ENCODE measurements at regions not wholly inside any gene's neighbourhood (a gene's known extent, or its start where the extent isn't known, plus 50 kb on each side); places are given as distances from the start of the nearest gene placed in this dataset.

DNA sequence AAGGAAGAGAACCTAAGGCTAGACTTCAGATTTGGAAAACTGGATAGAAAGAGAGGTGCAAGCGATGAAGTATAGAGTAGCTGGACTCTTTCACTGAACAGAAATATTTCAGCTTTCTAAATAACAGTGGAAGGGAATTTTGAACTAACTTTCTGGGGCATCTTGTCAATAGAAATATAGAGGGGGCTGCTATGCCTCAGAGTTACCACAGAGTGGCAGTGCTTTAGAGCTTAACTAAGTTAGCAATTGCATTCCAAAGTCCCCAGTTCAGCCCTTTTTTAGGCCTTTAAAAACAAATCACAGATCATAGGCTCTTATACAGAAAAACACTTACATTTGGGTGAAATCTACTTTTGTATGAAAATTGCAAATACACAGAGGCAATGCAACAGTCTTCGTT, 154.2 kb upstream of the CDH8 start:
- DNase-seq (ENCODE audit: extremely low read depth in 1 of 11, low read depth in 9 of 11, low spot score in 4 of 11), result peak in 6 of 11 donors; percentile 1 to 17 (median 4)

GRCh38 chr16:62177351-62178203, 141.3 kb upstream of the CDH8 start:
- DNase-seq (ENCODE audit: extremely low read depth in 1 of 11, low read depth in 9 of 11, low spot score in 4 of 11), result peak in 1 of 11 donors; percentile 2

DNA sequence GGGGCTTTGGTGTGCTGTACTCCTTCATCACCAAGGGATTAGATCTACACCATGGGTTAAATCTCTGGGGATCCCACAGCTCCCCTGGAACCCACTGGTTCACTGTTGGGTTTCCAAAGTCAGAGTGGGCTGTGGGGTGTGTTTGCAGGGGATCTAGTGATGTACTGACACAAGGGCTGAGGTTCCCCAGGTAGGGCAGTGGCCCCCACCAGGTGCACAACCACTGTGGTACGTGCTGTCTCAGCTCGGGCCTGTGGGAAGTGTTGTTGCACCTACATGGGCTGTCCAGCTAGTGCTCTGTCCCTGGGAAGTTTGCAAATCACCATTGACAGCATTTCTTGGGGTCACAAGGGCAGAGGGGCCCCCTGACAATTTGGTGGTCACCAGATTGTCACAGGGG, 134.4 kb upstream of the CDH8 start:
- DNase-seq (ENCODE audit: extremely low read depth in 1 of 11, low read depth in 9 of 11, low spot score in 4 of 11), result no peak

DNA sequence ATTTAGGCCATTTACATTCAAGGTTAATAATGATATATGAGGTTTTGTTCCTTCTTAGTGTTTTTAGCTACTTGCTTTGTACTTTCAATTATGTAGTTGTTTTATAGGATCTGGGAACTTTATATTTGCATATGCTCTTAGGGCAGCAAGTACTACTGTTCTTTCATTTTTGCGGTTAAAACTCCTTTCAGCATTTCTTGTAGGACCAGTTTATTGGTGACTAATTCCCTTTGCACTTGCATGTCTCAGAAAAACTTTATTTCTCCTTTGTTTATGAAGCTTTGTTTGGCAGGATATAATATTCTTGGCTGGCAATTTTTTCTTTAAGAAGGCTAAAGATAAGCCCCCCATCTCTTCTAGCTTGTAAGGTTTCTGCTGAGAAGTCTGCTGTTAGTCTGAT, 131.3 kb upstream of the CDH8 start:
- DNase-seq (ENCODE audit: extremely low read depth in 1 of 11, low read depth in 9 of 11, low spot score in 4 of 11), result no peak

GRCh38 chr16:62157544-62157943, 121.3 kb upstream of the CDH8 start:
- no peak for DNase-seq (ENCODE audit: extremely low read depth in 1 of 11, low read depth in 9 of 11, low spot score in 4 of 11)

GRCh38 chr16:62156971-62157370, 120.7 kb upstream of the CDH8 start:
- DNase-seq (ENCODE audit: extremely low read depth in 1 of 11, low read depth in 9 of 11, low spot score in 4 of 11), result no peak

GRCh38 chr16:62149631-62150030, 113.4 kb upstream of the CDH8 start:
- DNase-seq (ENCODE audit: extremely low read depth in 1 of 11, low read depth in 9 of 11, low spot score in 4 of 11), result no peak

DNA sequence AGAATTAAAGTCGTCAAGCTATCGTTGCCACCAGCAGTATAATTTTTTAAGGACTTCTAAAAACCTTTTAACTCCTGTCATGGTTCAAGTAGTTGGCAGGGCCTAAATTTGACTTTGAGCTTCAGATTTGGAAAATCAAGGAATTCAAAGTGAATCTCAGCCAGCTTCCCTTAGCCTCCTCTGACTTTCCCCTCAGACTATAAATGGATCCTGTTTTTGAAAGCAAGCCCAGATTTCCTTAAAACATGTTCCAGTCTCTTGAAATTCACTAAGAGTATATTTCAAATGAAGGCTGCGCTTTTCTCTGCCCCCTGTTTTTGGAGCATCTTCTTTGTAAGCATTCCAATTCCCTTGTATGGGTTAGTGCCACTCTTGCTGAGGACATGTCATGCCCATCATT, 101.8 kb upstream of the CDH8 start:
- no peak for DNase-seq (ENCODE audit: extremely low read depth in 1 of 11, low read depth in 9 of 11, low spot score in 4 of 11)

DNA sequence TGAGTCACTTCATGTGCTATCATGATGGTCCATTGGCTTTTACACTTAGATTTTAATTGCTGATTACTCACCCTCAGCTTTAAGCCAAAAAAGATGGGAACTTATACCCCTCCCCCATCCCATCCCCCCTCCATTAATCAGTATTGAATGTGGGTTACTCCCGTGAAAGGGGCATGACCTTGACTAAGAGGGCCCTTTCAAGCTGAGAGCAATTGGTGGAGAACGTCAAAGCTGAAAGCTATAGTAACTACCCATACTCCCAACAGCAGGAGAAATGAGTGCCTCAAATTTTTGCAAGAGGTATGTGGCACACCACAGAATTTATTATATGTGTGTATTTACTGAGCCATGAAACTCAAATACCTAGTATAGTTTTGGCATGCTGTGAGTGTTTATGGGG, 99.7 kb upstream of the CDH8 start:
- DNase-seq (ENCODE audit: extremely low read depth in 1 of 11, low read depth in 9 of 11, low spot score in 4 of 11), result peak in 1 of 11 donors; percentile 1

- no peak for DNase-seq (ENCODE audit: extremely low read depth in 1 of 11, low read depth in 9 of 11, low spot score in 4 of 11)
These were observed 99.2 kb upstream of the CDH8 start for GRCh38 chr16:62135446-62135845.

DNA sequence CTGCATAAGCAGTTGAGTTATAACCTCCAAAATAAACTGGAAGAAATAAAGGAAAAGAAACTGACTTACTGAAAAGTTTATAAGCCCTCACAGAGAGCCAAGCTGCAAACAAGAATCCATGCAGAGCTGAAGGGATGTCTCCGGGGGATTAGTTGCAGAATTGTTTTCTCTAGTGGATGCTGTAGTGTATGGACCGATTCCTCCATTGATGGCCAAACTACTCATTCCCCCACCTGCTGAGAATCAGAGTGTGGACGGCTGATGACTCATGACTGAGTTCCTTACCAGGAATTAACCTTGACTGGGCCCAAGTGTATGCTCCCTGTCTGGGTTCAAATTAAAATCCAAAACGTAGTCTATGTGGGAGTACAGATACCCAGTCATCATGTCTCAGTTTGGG, 93.9 kb upstream of the CDH8 start:
- no peak for DNase-seq (ENCODE audit: extremely low read depth in 1 of 11, low read depth in 9 of 11, low spot score in 4 of 11)

DNA sequence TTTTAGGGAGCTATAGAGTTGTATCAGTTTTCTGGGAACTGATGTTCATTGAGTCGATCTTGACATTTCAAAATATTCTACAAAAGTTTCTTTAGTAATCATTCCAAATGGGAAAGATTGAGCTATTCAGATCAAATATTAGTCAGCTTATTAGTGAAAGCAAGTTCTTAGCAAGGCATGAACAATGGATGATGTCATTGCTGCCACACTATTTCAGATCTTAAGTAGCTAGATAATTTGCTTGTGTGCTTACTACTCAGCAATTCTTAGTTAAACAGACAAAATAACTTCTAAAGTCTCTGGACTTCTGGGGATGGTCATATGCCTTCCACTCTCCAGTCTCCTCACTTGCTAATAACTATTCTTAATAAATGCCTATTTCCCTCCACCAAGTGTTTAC, 69.0 kb upstream of the CDH8 start:
- no peak for DNase-seq (ENCODE audit: extremely low read depth in 1 of 11, low read depth in 9 of 11, low spot score in 4 of 11)

- DNase-seq (ENCODE audit: extremely low read depth in 1 of 11, low read depth in 9 of 11, low spot score in 4 of 11), result no peak
These were observed 66.3 kb upstream of the CDH8 start for GRCh38 chr16:62102588-62102987.

- no peak for DNase-seq (ENCODE audit: extremely low read depth in 1 of 11, low read depth in 9 of 11, low spot score in 4 of 11)
These were observed 64.4 kb upstream of the CDH8 start for GRCh38 chr16:62100651-62101050.

DNA sequence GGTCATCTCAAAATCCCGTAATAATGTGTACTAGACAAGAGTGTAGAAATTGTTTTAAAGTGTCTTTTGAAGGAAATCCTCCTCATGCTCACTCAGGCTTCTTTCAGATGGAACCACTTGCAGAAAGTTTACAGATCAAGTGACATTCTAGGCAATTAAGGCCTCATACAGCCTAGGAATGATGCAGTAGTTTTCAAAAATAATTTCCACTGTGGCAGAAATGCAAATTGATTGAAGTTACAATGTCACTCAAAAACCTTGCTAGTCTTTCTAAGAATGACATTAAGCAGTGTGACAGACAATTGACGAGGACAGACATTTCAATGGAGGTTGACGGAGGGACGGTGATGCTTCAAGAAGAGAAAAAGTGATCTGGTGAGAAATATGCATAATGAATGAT, 53.5 kb upstream of the CDH8 start:
- DNase-seq (ENCODE audit: extremely low read depth in 1 of 11, low read depth in 9 of 11, low spot score in 4 of 11), result no peak

DNA sequence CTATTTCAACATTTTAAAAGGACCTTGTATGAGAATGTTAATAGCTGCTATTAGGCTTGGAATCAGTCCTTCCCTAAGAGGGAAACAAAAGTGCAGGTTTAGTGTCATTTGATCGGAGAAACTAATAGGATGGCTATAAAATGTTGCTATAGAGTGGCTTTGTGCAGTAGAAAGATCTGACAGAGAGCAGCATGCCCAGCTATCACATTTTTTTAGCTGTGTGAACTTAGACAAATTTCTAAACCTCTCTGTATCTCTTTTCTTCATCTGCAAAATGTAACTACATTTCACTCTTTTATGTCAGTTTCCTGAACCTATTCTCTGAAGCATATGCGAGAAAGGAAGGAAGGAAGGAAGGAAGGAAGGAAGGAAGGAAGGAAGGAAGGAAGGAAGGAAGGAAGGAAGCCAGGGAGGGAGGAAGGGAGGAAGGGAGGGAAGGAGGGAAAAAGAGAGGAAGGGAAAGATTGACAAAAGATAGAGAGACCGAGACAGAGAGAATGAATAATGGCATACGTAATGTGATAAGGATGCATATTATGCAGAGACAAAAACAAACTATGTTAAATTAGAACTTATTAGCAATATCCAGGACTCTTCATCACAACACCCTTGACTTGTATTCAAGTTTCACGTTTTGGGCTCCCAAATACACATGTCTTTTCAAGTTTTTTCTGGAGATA, 52.6 kb upstream of the CDH8 start:
- no peak for DNase-seq (ENCODE audit: extremely low read depth in 1 of 11, low read depth in 9 of 11, low spot score in 4 of 11)
